Gastrocnemius medialis (tissue), 4 donors: ENCODE measurements at regions not wholly inside any gene's neighbourhood (a gene's known extent, or its start where the extent isn't known, plus 50 kb on each side); places are given as distances from the start of the nearest gene placed in this dataset.
"Not testable (repeated sequence)": the region's sequence is repeated elsewhere in the genome, so short reads cannot be mapped to it uniquely, and the experiment has no call there.

ENCODE experiments used
- CTCF ChIP-seq, 5 experiments: fragments of 450-650 bp in 3 of 5; fragments of 200-600 bp in 2 of 5; sonication (generic) in 2 of 5; IDR thresholded peaks in 4 of 5; conservative IDR thresholded peaks in 1 of 5; 1 replicate in 4 of 5; 2 replicates in 1 of 5; pipeline ENCODE4 v1.5.1; 2016 to 2019; ENCODE audit warnings: antibody characterized with exemption in 5 of 5, mild to moderate bottlenecking in 3 of 5, moderate library complexity in 3 of 5
- POLR2A ChIP-seq, 2 donors: fragments of 450-650 bp; IDR thresholded peaks; one replicate each; pipeline ENCODE4 v1.6.1; 2017; ENCODE audit warnings: antibody characterized with exemption in 2 of 2, mild to moderate bottlenecking in 2 of 2, moderate library complexity in 2 of 2

GRCh38 chr13:42496926-42497554 lies 76.9 kb upstream of the TNFSF11 start:
- TF ChIP-seq CTCF (IDR thresholded peaks at IDR 0.05 in 4 of 5, conservative IDR thresholded peaks at IDR 0.05 in 1 of 5); POLR2A (IDR thresholded peaks at IDR 0.05): not testable (repeated sequence)
